Calu3 (cell line): ENCODE measurements at regions not wholly inside any gene's neighbourhood (a gene's known extent, or its start where the extent isn't known, plus 50 kb on each side); places are given as distances from the start of the nearest gene placed in this dataset.

Experiments used
- BruUV-seq: library from RNA; stranded (reverse); fragments of 400-500 nt; replicated peaks from 2 replicates; lab custom pipeline; 2021; lab: Mats Ljungman, UMichigan
- CTCF ChIA-PET: fragments of 300-600 bp; sonication (Branson Sonifier 250); formaldehyde crosslinking; loops from one replicate; lab custom pipeline; 2022; ENCODE audit warnings: antibody characterized with exemption; lab: Charles Lee
- DNase-seq: peaks from one replicate; pipeline ENCODE4 v3.0.0; 2022
- H3K27ac Mint-ChIP-seq: one replicate; pipeline ENCODE4 v1.8.0; 2022; ENCODE audit warnings: mixed read lengths; ENCODE audit not compliant: unreplicated experiment
- H3K27me3 Mint-ChIP-seq: one replicate; pipeline ENCODE4 v1.8.0; 2022; ENCODE audit warnings: mixed read lengths; ENCODE audit not compliant: unreplicated experiment
- H3K36me3 Mint-ChIP-seq: one replicate; pipeline ENCODE4 v1.8.0; 2022; ENCODE audit warnings: mild to moderate bottlenecking, moderate library complexity, mixed read lengths; ENCODE audit not compliant: insufficient read depth, unreplicated experiment
- H3K4me1 Mint-ChIP-seq: one replicate; pipeline ENCODE4 v1.8.0; 2022; ENCODE audit warnings: mild to moderate bottlenecking, low read depth, mixed read lengths; ENCODE audit not compliant: unreplicated experiment
- H3K4me3 Mint-ChIP-seq: one replicate; pipeline ENCODE4 v1.8.0; 2022; ENCODE audit warnings: mild to moderate bottlenecking, low read depth, moderate library complexity, mixed read lengths; ENCODE audit not compliant: unreplicated experiment
- H3K9me3 Mint-ChIP-seq: one replicate; pipeline ENCODE4 v1.8.0; 2022; ENCODE audit warnings: low read depth, mixed read lengths; ENCODE audit not compliant: unreplicated experiment
- CTCF ChIP-seq: fragments of 200-600 bp; IDR thresholded peaks from one replicate; pipeline ENCODE4 v1.8.0; 2022; ENCODE audit warnings: antibody characterized with exemption; ENCODE audit not compliant: unreplicated experiment
- intact Hi-C: fragments of 100-400 bp; cut with micrococcal nuclease; formaldehyde crosslinking; loops from one replicate; pipeline ENCODE4 v1.10.0; 2022; ENCODE audit not compliant: unreplicated experiment

GRCh38 chrX:137342969-137343368, 223.0 kb upstream of the ZIC3 start:
- H3K9me3 Mint-ChIP-seq, result peaks cover 19% of the 10 kb centered on the region
- H3K27ac Mint-ChIP-seq, result no peak overlapping the region
- no peak for DNase-seq
- H3K4me3 Mint-ChIP-seq, result no peak overlapping the region
- intact Hi-C loops, result no loop called here
- no peaks in the 10 kb centered on the region for H3K36me3 Mint-ChIP-seq
- no TSS peak for BruUV-seq
- no peaks in the 10 kb centered on the region for H3K27me3 Mint-ChIP-seq
- no peaks in the 10 kb centered on the region for H3K4me1 Mint-ChIP-seq
- no peak for TF ChIP-seq CTCF
- CTCF ChIA-PET, result no interaction called here

- Mint-ChIP-seq H3K9me3 (peaks cover 7% of the 10 kb centered on the region), H3K36me3 (no peaks in the 10 kb centered on the region), H3K27ac (no peak overlapping the region)
Measured at GRCh38 chrX:137313627-137314026, 252.3 kb upstream of the ZIC3 start.

GRCh38 chrX:137305404-137305803, 260.5 kb upstream of the ZIC3 start:
- H3K4me3 Mint-ChIP-seq, result no peak overlapping the region
- no peaks in the 10 kb centered on the region for H3K36me3 Mint-ChIP-seq
- BruUV-seq, result no TSS peak
- CTCF ChIA-PET, result no interaction called here
- no peak for TF ChIP-seq CTCF
- no peak for DNase-seq
- no peaks in the 10 kb centered on the region for H3K27me3 Mint-ChIP-seq
- no peaks in the 10 kb centered on the region for H3K4me1 Mint-ChIP-seq
- peaks cover 14% of the 10 kb centered on the region for H3K9me3 Mint-ChIP-seq
- intact Hi-C loops, result no loop called here
- no peak overlapping the region for H3K27ac Mint-ChIP-seq

More at GRCh38 chrX:137313627-137314026, 252.3 kb upstream of the ZIC3 start:
- Mint-ChIP-seq H3K27me3 (no peaks in the 10 kb centered on the region), H3K4me3 (no peak overlapping the region), H3K4me1 (no peaks in the 10 kb centered on the region)
- intact Hi-C loops, result no loop called here
- CTCF ChIA-PET, result no interaction called here
- no peak for DNase-seq
- no peak for TF ChIP-seq CTCF
- BruUV-seq, result no TSS peak

GRCh38 chrX:137297167-137297566, 263.4 kb upstream of the GPR101 start:
- no peak overlapping the region for H3K27ac Mint-ChIP-seq
- H3K27me3 Mint-ChIP-seq, result no peaks in the 10 kb centered on the region
- H3K4me1 Mint-ChIP-seq, result no peaks in the 10 kb centered on the region
- BruUV-seq, result no TSS peak
- no peaks in the 10 kb centered on the region for H3K36me3 Mint-ChIP-seq
- no peak for DNase-seq
- intact Hi-C loops, result no loop called here
- no peak overlapping the region for H3K4me3 Mint-ChIP-seq
- CTCF ChIA-PET, result no interaction called here
- H3K9me3 Mint-ChIP-seq, result peaks cover 9% of the 10 kb centered on the region
- no peak for TF ChIP-seq CTCF
